SU-DHL-6 (cell line): ENCODE measurements at regions not wholly inside any gene's neighbourhood (a gene's known extent, or its start where the extent isn't known, plus 50 kb on each side); places are given as distances from the start of the nearest gene placed in this dataset.
"Not testable (repeated sequence)": the region's sequence is repeated elsewhere in the genome, so short reads cannot be mapped to it uniquely, and the experiment has no call there.

Experiments used
- H2AFZ ChIP-seq: fragments of 200-600 bp; sonication (generic); 2 replicates; pipeline ENCODE4 v1.6.1; 2014; ENCODE audit warnings: low read depth, mild to moderate bottlenecking, moderate library complexity, mixed read lengths, antibody characterized with exemption, low read length; ENCODE audit not compliant: severe bottlenecking
- H3F3A ChIP-seq: fragments of 200-600 bp; shearing (Covaris generic); 2 replicates; pipeline ENCODE4 v1.6.0; 2016; ENCODE audit warnings: antibody characterized with exemption, mild to moderate bottlenecking; ENCODE audit not compliant: insufficient read depth
- H3K27ac ChIP-seq: fragments of 200-600 bp; sonication (generic); 2 replicates; pipeline ENCODE4 v1.5.1; 2016; ENCODE audit warnings: low read depth, mild to moderate bottlenecking, low read length, moderate library complexity, mixed read lengths
- H3K27me3 ChIP-seq: fragments of 200-600 bp; sonication (generic), shearing (Covaris generic); 2 replicates; pipeline ENCODE4 v1.6.0; 2014; ENCODE audit warnings: mild to moderate bottlenecking, low read length
- H3K36me3 ChIP-seq: fragments of 200-600 bp; sonication (generic); 2 replicates; pipeline ENCODE4 v1.6.1; 2014; ENCODE audit warnings: mild to moderate bottlenecking, low read length, mixed read lengths
- H3K4me2 ChIP-seq: fragments of 300-600, 200-600 bp; shearing (Covaris generic), sonication (generic); 2 replicates; pipeline ENCODE4 v1.6.0; 2014; ENCODE audit warnings: low read length, low read depth, mild to moderate bottlenecking; ENCODE audit not compliant: poor library complexity, severe bottlenecking
- H3K4me3 ChIP-seq: fragments of 200-600 bp; sonication (generic); 2 replicates; pipeline ENCODE4 v1.5.1; 2014; ENCODE audit warnings: antibody characterized with exemption, low read length, mild to moderate bottlenecking, mixed read lengths; ENCODE audit not compliant: insufficient read depth, poor library complexity, severe bottlenecking
- H3K79me2 ChIP-seq: fragments of 200-600 bp; sonication (generic); 2 replicates; pipeline ENCODE4 v1.6.1; 2014; ENCODE audit warnings: mild to moderate bottlenecking, low read length, moderate library complexity; ENCODE audit not compliant: insufficient read depth
- H3K9ac ChIP-seq: fragments of 200-600 bp; sonication (generic); 2 replicates; pipeline ENCODE4 v1.7.0; 2014; ENCODE audit warnings: mild to moderate bottlenecking, low read length
- H3K9me2 ChIP-seq: fragments of 200-600 bp; sonication (generic); replicated peaks from 2 replicates; pipeline ENCODE4 v1.6.1; 2014; ENCODE audit warnings: low read length; ENCODE audit not compliant: insufficient read depth
- H3K9me3 ChIP-seq: fragments of 200-600 bp; sonication (generic); 2 replicates; pipeline ENCODE4 v1.6.1; 2014; ENCODE audit warnings: low read length, mixed read lengths; ENCODE audit not compliant: insufficient read depth
- H4K20me1 ChIP-seq: fragments of 200-600 bp; sonication (generic); 2 replicates; pipeline ENCODE4 v1.6.1; 2014; ENCODE audit warnings: low read depth, mild to moderate bottlenecking, antibody characterized with exemption, low read length, moderate library complexity, mixed read lengths
- EZH2phosphoT487 ChIP-seq: fragments of 200-600 bp; sonication (generic), shearing (Covaris generic); conservative IDR thresholded peaks from 2 replicates; pipeline ENCODE4 v1.6.1; 2018; ENCODE audit warnings: mild to moderate bottlenecking, antibody characterized with exemption, low read length, moderate library complexity, mixed read lengths
- TF ChIP-seq, protein P1 (sequence below): fragments of 200-600 bp; sonication (generic); IDR thresholded peaks from one replicate; pipeline ENCODE4 v1.5.1; 2017; ENCODE audit warnings: antibody characterized with exemption, mild to moderate bottlenecking, low read length, moderate library complexity; ENCODE audit not compliant: insufficient read depth, poor library complexity, severe bottlenecking

DNA sequence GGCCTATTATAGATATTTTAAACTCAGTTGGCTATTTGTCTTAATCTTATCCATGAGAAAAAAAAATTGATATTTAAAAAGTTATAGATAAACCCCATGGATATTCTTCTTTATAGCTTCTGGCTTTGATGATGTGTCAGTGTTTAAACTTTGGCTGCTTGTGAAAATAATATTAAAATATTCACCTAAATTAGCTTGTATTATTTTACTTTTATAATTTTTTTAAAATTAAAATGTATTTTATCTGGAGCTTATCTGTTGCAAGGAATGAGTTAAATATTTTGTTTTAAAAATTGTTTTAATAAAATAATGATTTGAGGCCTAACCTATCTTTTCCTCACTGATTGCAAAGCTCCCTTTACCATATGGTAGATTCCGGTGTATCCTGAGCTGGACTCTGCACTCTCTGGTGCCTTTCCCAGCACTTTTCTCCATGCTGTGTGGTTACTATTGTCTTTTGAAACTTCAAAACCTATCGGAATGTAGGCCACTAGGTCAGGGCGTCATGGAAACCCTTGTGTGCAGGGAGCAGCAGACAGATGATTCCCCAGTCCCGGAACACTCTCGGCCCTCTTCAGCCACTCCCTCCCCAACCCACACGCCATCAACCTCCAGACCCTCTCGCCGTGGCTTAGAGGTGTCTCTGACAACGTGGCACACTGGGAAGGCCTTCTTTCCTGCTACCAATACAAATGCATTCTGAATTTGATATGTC, 252.3 kb upstream of the ATP10A start:
- TF ChIP-seq EZH2phosphoT487: no peak
- TF ChIP-seq, protein P1, sequence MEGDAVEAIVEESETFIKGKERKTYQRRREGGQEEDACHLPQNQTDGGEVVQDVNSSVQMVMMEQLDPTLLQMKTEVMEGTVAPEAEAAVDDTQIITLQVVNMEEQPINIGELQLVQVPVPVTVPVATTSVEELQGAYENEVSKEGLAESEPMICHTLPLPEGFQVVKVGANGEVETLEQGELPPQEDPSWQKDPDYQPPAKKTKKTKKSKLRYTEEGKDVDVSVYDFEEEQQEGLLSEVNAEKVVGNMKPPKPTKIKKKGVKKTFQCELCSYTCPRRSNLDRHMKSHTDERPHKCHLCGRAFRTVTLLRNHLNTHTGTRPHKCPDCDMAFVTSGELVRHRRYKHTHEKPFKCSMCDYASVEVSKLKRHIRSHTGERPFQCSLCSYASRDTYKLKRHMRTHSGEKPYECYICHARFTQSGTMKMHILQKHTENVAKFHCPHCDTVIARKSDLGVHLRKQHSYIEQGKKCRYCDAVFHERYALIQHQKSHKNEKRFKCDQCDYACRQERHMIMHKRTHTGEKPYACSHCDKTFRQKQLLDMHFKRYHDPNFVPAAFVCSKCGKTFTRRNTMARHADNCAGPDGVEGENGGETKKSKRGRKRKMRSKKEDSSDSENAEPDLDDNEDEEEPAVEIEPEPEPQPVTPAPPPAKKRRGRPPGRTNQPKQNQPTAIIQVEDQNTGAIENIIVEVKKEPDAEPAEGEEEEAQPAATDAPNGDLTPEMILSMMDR: no peak
- H3K9me2 ChIP-seq: no peaks in the 10 kb centered on the region
- no peaks in the 10 kb centered on the region for H3F3A ChIP-seq
- no peaks in the 10 kb centered on the region for H3K79me2 ChIP-seq
- no peak overlapping the region for H3K9ac ChIP-seq
- no peaks in the 10 kb centered on the region for H4K20me1 ChIP-seq
- H3K4me2 ChIP-seq: no peak overlapping the region
- H3K27me3 ChIP-seq: no peaks in the 10 kb centered on the region
- no peaks in the 10 kb centered on the region for H3K36me3 ChIP-seq
- no peak overlapping the region for H3K4me3 ChIP-seq
- no peak overlapping the region for H2AFZ ChIP-seq
- H3K9me3 ChIP-seq: no peaks in the 10 kb centered on the region
- no peak overlapping the region for H3K27ac ChIP-seq

DNA sequence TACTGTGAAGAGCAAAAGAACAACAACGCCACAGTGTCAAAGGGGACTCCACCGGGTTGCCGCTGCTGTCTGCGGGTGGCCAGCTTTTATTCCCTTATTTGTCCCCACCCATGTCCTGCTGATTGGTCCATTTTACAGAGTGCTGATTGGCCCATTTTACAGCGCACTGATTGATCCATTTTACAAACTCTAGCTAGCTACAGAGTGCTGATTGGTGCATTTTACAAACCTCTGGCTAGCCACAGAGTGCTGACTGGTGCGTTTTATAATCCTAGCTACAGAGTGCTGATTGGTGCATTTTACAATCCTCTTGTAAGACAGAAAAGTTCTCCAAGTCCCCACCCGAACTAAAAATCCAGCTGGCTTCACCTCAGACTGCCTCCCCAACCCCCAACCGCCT, 251.0 kb upstream of the ATP10A start:
- not testable (repeated sequence) for H4K20me1 ChIP-seq, H3K36me3 ChIP-seq, H3K9me3 ChIP-seq, H3F3A ChIP-seq, H3K27ac ChIP-seq, H3K9ac ChIP-seq, H3K4me2 ChIP-seq, H3K79me2 ChIP-seq, H3K9me2 ChIP-seq, H3K4me3 ChIP-seq, H2AFZ ChIP-seq, H3K27me3 ChIP-seq

DNA sequence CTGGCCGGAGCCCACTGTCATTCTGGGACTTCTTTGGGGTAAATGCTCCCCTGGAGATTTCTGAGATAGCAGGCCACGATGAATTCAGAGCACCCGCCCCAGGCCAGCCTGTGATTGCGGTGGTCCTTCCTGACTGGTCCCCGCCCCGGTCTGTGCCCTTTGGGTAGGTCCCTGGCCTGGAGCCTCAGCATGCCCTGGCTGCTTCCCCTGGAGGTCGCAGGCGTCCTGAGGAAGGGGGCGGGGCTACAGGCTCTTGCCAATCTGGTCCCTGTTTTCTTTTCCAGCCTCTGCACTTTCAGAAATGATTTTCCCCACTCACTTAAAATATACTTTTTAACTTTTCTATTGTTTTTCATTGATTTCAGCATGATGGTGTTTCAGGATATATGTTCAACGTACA, 250.2 kb upstream of the ATP10A start:
- Histone ChIP-seq H3K9me2 (no peaks in the 10 kb centered on the region), H3K9me3 (no peaks in the 10 kb centered on the region), H3F3A (no peaks in the 10 kb centered on the region), H3K79me2 (no peaks in the 10 kb centered on the region), H3K4me2 (no peak overlapping the region), H4K20me1 (no peaks in the 10 kb centered on the region), H3K9ac (no peak overlapping the region), H3K27ac (no peak overlapping the region), H2AFZ (no peak overlapping the region), H3K4me3 (no peak overlapping the region), H3K36me3 (no peaks in the 10 kb centered on the region), H3K27me3 (no peaks in the 10 kb centered on the region)
- TF ChIP-seq, protein P1: no peak
- TF ChIP-seq EZH2phosphoT487: no peak

DNA sequence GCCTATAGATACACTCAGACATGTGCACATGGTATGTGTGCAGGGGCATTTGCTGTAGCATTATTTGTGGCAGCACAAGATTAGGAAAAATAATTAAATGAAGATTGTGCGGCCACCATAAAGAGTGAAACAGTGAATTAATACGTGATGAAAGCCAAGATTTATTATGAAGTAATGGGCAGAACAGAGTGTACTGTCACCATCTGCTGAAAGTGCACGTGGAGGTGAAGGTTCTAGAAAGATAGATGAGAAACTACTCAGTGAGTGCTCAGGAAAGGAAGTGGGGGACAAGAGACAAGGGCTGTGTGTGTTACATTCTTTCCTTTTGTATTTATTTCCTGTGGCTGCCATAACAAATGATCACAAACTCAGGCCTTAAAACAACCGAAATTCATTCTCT, 246.1 kb upstream of the ATP10A start:
- H3K9me3 ChIP-seq: no peaks in the 10 kb centered on the region
- H3K4me3 ChIP-seq: no peak overlapping the region
- H4K20me1 ChIP-seq: no peaks in the 10 kb centered on the region
- no peak overlapping the region for H3K27ac ChIP-seq
- TF ChIP-seq, protein P1: no peak
- TF ChIP-seq EZH2phosphoT487: no peak
- H3K79me2 ChIP-seq: no peaks in the 10 kb centered on the region
- H3K4me2 ChIP-seq: no peak overlapping the region
- H2AFZ ChIP-seq: no peak overlapping the region
- H3F3A ChIP-seq: no peaks in the 10 kb centered on the region
- H3K9me2 ChIP-seq: no peaks in the 10 kb centered on the region
- no peaks in the 10 kb centered on the region for H3K36me3 ChIP-seq
- H3K27me3 ChIP-seq: no peaks in the 10 kb centered on the region
- H3K9ac ChIP-seq: no peak overlapping the region
